ENCODE measurements at regions not wholly inside any gene's neighbourhood (a gene's known extent, or its start where the extent isn't known, plus 50 kb on each side); places are given as distances from the start of the nearest gene placed in this dataset.
"Not testable (repeated sequence)": the region's sequence is repeated elsewhere in the genome, so short reads cannot be mapped to it uniquely, and the experiment has no call there.

DNA sequence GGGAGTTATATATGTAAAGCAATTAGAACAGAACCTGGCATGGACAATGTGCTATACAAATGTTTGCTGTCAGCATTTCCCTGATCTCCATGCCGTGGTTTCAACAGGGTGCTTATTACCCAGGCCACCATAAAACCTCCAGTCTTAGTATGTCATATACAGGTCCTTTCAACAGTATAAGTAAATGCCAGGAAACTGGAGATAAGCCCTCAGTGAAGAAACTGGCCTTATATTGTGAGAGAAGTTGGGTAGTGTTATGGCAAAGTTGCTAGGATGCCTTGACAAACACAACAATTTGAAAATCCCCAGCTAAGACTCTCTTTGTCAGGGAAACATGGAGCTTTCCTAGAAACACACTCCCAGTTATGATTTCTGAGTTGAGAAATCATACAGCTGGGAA, 850.2 kb upstream of the ADAMTS5 start:
- no peak for DNase-seq (ENCODE audit: low read depth)

DNA sequence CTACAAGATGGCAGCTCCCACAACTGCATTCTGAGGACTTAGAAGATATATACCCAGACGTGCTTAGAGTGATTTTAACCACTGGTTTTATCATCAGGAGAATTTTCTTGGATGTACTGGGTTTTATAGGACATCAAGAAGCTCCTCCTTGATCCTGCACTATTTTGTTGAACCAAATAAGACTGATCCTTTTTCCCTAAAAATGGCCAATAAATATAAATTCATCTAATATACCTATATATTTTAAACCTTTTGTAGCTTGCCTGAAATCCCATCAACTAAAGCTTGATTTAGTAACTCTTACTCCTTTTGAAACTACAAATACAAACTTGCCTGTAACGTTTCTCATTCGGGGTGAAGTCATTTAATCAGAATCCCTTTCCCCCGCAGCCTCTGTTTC, 849.4 kb upstream of the ADAMTS5 start:
- DNase-seq (ENCODE audit: low read depth): no peak

DNA sequence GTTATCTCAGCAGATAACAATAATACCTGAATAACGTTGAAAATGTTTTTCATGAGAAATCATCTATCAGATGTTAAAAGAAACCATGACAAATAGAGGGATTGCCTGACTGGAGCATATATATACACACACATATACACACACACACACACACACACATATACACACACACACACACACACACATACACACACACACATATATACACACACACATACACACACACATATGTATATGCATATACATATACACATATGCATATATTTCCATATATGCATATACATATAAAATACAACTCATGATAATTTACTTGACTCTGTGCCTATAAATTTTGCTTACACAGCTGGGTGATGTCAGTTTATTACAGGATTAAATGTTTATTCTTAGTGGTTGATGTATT, 847.3 kb upstream of the ADAMTS5 start:
- DNase-seq (ENCODE audit: low read depth): no peak

DNA sequence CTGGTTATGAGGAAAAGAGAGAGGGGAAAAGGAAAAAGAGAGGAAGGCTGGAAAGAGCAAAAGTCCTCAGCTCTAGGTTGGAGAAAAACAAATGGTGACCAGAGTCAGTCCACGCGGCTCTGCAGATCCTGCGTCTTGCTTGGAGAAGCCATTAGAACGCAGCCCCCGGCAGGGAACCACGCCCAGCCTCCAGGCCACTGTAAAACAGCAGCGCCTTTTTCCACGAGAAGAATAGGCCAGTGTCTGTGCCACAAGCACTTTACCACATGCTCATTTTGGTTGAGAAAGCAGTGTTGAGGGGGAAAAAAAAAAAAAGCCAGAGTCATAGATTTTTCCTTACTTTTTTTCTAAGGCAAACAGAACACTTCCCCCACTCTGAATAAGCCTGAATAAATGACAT, 846.9 kb upstream of the ADAMTS5 start:
- no peak for DNase-seq (ENCODE audit: low read depth)

DNA sequence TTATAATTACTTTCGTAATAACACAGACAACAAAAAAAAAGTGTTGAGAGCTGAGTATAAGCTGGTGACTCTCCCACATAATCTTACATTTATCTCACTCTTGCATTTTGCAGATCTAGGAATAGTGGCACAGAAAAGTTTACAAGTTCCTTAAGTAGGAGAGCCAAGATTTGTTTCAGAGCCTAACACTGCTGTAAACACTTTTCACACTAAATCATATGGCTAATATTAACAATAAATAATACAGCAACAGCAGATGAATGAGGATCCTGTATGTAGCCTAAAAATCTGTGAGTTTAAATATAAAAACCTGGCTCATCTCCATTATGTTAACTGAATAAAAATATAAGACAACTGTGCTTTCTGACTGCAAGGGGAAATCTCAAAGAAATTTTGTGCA, 846.5 kb upstream of the ADAMTS5 start:
- no peak for DNase-seq (ENCODE audit: low read depth)

DNA sequence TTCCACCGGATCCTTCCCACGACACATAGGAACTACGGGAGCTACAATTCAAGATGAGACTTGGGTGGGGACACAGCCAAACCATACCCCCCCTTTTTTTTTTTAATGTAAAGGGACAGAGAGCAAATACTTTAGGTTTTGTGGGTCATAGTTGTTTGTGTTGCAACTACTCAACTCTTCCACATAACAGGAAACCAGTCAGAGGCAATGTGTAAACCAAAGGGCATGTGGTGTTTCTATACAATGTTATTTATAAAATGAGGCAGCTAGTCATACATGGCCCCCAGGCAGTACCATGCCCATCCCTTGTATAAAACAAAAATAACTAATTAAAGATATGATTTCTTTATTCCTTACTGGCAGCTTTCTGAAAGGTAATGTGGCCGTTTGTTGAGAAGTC, 845.4 kb upstream of the ADAMTS5 start:
- DNase-seq (ENCODE audit: low read depth): no peak

DNA sequence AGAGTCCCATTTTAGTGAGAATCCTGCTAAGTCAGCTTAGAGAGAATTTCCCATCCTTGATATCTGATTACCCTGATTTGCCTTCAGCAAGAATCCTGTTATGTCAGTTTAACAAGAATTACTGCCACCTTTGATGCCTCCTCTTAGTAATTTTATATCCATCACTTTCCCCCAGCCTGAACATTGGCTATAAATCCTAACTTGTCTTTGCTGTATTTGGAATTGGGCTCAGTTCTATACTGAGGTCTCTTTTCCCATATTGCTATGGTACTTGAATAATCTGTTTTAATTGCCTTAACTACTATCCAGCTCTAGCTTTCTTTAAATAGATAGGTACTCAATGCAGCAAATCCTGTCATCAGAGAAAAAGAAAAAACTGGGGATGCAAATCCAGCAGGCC, 842.0 kb upstream of the ADAMTS5 start:
- DNase-seq (ENCODE audit: low read depth): no peak

DNA sequence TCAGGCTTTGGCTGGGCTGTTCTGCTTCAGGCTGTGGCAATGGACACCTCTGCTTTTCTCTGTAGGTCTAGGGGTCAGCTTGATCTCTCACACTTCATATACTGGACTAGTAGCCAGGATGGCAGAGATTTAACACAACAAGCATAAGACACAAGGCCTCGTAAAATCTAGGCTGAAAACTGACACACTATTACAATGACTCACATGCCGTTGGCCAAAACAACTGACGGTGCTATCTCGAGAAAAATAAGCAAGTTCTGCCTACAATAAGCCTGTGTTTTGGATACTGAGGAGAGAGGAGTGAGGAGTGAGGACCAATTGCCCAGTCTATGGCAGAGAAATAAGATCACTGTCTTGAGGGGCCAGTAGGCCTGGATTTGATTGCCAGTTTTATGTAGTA, 840.7 kb upstream of the ADAMTS5 start:
- no peak for DNase-seq (ENCODE audit: low read depth)

DNA sequence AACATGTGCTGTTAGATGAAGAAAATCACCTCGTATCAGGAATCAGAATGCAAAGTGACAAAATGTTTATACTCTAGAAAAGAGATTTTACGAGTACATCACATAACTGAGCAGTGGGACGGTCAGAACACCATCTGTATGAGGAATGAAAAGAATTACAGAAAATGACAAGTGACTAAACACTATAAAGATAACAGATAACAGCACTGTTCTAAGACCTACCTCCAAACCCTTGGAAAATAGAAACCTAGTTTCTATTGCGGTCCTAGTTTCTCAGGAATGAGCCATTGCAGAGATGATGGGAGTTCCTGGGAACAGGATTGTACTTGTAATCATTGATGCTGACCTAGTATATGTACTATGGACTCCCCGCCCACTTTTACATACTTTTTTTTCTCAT, 839.4 kb upstream of the ADAMTS5 start:
- no peak for DNase-seq (ENCODE audit: low read depth)

DNA sequence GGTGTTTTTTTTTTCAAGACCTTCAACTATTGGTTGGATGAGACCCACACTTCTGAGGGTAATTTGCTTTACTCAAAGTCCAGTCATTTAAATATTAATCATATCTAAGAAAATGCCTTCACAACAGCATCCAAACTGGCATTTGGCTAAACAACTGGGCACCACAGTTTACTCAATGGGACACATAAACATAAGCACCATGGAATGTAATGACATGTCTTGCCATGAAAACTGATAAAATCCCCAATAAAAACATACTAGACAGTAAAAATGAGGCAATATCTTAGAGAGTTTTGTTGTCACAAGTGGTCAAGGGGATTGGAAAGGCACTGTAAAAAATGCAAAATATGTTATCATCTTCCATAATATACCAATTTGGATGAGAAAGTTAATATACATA, 838.8 kb upstream of the ADAMTS5 start:
- DNase-seq (ENCODE audit: low read depth): no peak

DNA sequence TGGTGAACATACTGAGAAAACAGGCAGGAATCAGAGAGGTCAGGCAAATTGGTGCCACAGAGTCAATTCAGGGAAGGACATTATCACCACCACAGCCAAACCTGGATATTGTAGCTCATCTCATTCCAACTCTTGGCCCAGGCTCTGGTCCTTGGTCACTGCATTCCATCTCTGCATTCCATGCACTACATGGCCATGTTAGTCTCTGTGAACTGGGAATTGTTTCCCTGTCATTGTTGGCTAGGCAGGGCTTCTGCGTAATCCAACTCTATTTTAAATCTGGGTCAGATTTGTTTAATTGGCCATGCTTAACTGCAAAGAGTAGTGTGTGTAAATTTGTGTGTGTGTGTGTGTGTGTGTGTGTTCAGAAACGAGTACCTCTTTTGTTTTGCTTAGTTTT, 837.6 kb upstream of the ADAMTS5 start:
- no peak for DNase-seq (ENCODE audit: low read depth)

DNA sequence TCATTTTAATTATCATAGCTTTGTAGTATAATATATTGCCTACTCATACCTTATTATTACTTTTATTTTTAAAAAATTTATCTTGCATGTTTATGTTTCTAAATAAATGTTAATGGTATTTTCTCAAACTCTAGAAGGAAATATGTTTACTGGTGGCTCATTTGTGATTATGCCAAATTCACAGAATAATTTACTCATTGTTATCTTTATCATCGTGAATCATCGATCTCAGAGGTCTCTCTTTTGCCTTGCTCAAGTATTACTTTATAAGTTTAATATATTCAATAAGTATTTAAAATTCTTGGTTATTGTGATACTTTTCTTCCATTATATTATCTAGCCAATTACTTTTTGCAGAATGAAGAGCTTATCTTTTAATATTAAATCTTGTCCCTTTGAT, 836.7 kb upstream of the ADAMTS5 start:
- DNase-seq (ENCODE audit: low read depth): no peak

DNA sequence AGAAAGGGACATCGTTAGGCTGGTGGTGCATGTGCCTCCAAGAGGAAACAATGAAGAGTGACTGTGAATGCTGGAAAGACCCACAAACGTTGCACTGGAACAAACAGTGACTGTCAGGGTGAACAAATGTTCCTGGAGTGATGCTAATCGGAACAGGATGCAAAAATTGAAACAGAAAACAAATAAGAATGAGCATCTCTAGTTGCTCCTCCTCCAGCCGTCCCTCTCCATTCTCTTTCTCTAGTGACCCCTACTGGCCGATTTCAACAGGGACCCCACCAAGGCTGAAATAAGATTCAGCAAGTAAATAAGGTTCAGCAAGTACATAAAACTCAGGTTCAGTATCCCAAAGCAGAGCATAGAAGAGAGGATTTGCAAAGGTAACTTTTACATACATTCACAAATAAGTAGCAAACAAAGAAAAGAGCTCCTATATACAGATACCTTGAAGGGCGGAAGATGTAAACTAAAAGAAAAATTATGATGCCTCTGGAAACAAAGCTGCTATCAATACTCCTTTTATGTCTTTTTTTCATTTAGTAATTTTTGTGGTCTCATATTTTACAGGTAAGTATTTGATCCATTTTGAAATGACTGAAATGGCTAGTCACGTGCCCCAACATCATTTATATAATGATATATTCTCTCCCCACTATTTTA, 836.1 kb upstream of the ADAMTS5 start:
- no peak for DNase-seq (ENCODE audit: low read depth)

DNA sequence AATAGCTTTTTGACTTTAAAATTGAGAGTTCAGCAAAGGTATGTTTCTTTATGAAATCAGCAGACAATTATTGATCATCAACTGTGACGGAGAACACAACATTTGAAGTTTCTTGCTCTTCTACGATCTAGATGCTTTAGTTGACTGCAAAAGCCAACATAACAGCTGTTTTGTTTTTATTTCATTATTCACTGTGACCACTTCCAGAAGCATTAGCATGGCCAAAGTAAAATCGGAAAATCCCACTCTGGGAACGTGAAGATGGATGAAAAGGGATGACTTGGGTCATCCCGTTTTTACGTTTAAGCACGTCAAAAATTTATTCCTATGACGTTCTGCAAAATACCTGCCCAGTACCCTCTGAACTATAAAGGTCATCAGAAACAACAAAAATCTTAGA, 833.0 kb upstream of the ADAMTS5 start:
- no peak for DNase-seq (ENCODE audit: low read depth)

DNA sequence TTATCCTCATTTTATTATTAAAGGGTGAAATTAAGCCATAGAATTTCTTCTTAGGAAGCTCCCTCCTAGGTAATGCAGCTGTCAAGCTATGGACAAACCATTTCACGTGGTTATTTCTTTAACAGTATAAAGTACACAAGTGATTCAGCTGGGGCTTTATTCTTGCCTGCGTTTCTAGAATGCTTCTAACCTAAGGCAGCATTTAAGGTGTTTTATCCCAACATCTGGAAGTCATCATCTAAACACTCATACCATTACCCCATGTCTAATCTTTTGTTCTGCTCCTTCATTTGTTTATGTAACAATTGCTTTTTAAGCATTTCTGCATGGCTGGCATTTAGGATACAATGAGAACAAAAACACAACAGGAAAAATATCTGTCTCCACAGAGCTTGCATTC, 829.2 kb upstream of the ADAMTS5 start:
- no peak for DNase-seq (ENCODE audit: low read depth)

DNA sequence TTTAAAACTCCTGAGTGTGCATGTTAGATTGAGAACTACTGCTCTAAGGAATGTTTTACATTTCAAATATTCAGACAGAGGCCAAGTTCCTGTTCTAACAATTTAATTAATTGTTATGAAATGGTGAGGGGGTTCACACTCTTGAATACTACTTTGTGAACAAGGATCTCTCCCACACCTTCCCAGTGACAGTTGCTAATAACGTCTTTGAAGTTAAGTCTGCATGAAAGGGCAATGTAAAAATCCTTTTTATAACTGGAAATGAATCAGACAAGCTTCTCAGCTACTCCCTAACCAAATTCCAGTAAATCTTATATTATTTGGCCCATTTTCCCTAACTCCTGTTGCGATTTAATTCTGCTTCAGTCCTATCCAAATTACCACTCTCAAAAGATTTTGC, 828.5 kb upstream of the ADAMTS5 start:
- no peak for DNase-seq (ENCODE audit: low read depth)

DNA sequence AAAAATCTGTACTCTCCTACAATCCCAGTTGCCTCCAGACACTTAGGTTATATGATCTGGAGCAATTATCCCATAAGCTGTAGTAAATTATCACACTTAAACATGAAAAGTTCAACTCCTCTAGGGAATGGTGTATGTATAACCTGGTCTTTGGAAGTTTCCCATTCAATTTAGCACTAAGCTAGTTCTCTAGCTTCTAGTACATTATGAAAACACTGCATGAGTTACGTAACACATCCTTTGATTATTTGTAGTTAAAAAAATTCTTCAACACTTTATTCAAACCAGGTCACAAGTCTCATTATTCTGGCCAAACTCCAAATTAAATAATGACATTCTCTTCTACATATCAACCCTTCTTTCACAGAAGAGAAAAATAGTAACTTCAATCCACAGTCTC, 827.0 kb upstream of the ADAMTS5 start:
- no peak for DNase-seq (ENCODE audit: low read depth)

DNA sequence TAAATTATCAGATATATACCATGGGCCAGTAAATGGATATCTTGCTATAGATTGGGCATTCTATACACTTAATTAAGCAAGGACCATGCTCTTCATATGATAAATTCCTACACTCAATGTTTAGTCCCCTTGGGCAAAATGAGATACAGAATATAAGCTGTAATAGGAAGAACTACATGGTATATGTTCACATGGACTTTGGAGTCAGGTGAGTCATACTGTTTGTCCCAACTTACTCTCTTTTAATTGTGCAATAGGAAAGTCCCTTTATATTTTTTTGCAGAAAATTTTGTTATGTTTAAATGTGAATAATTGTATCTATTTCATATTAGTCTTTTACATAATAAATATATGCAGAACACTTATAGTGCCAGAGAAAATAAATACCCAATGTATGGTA, 820.2 kb upstream of the ADAMTS5 start:
- no peak for DNase-seq (ENCODE audit: low read depth)

DNA sequence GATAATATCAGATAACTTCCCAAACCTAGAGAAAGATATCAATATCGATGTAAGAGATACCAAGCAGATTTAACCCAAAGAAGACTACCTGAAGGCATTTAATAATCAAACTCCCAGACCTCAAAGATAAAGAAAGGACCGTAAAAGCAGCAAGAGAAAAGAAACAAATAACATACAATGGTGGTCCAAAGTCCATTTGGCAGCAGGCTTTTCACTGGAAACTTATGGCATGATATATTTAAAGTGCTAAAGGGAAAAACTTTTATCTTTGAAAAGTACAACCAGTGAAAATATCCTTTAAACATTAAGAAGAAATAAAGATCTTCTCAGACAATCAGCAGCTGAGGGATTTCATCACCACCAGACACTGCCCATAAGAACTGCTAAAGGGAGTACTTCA, 812.7 kb upstream of the ADAMTS5 start:
- no peak for DNase-seq (ENCODE audit: low read depth)

DNA sequence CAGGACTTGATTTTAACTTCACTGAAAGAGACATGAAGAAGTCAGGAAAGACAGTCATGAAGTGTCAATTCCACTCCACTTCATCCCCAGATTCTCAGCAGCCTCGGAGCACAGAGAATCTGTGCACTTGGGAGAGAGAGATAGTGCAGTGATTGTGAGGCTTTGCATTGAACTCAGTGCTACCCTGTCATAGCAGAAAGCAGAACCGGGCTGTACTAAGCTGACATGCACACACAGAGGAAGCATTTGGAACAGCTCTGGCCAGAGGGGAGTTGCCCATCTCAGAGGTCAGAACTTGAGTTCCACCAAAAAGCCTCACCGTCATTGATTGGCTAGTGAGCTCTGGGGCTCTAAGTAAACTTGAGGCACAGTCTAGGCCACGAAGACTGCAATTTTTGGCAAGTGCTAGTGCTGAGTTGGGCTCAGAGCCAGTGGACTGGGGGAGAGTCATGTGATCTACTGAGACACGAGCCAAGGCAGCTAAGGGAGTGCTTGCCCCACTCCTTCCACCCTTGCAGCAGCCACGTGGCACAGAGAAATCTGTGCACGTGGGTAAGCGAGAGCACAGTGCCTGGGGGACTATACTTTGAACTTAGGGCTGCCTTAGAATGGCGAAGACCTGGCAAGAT, 810.2 kb upstream of the ADAMTS5 start:
- DNase-seq (ENCODE audit: low read depth): no peak

DNA sequence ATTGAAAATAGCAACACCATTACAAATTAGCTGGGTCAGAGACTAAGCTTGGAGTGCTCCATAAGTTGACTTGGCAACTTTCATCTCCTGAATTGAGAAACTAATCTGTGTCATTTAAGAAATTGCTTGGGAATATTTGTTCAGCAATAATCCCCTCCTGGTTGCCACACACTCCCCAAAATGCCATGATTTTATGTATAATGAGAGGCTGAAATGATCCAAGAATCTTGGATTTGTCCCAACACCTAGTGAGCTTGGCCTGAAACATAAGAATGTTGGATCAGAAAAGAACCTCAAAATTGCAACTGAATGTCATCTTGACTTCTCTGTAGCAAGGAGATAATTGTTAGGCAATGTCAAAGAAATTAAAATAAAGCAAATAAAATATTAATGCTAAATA, 805.9 kb upstream of the ADAMTS5 start:
- no peak for DNase-seq (ENCODE audit: low read depth)

DNA sequence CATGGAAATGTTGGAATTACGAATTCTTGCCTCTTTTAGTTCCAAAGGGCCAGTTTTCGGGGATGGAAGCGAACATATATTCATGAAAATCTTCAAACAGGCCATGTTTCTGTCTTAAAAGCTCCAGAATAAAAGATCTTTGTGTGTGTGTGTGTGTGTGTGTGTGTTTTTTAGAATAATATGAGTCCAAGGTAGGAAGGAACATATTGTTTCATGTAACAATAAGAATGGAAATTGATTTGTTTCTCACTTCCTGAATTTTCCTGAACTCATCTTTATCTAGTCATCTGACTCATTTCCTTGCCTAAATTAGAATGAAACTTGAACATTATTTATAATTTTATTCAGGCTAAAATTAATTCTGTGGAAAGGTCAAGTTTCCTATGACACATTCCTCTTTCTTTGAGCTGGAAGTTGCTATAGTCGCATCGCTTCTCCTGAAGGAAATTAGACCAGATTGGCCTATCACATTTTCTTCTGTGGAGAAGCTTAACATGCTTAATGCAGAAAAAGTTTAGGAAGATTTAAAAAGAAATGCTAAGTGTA, 805.1 kb upstream of the ADAMTS5 start:
- DNase-seq (ENCODE audit: low read depth): no peak

DNA sequence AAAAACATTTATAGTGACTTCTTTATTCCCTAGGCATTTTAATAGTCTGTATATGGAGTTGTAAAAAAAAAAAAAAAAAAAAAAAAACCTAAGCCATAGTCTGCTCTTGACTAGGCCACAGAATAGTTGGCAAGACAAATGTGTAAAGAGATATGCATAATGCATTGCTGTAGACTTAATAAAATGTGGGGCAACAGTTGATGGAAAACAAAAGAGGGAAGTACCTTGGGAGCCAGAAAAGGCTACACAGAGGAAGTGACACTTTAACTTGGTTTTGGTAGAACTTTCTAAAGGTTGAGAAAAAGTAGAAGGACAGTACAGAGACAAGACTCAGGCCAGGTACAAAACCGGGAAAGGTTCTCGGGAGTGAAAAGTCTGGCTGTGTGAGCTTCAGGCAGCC, 802.9 kb upstream of the ADAMTS5 start:
- DNase-seq (ENCODE audit: low read depth): no peak

DNA sequence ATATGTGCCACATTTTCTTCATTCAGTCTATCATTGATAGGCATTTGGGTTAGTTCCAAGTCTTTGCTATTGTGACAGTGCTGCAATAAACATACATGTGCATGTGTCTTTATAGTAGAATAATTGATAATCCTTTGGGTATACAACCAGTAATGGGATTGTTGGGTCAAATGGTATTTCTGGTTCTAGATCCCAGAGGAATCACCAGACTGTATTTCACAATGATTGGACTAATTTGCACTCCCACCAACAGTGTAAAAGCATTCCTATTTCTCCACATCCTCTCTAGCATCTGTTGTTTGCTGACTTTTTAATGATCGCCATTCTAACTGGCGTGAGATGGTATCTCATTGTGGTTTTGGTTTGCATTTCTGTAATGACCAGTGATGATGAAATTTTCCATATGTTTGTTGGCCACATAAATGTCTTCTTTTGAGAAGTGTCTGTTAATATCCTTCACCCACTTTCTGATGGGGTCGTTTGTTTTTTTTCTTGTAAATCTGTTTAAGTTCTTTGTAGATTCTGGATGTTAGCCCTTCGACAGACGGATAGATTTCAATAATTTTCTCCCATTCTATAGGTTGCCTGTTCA, 801.3 kb upstream of the ADAMTS5 start:
- not testable (repeated sequence) for DNase-seq (ENCODE audit: low read depth)

Measured in activated T-helper 1 cell treated with Interleukin-2 at 50 U/mL for 16 hours (primary cell).